Panc1 (cell line): ENCODE measurements at regions not wholly inside any gene's neighbourhood (a gene's known extent, or its start where the extent isn't known, plus 50 kb on each side); places are given as distances from the start of the nearest gene placed in this dataset.

Experiments used
- CTCF ChIP-seq: fragments of 450-650 bp; IDR thresholded peaks from 2 replicates; pipeline ENCODE4 v1.5.1; 2017; ENCODE audit warnings: mild to moderate bottlenecking
- POLR2AphosphoS5 ChIP-seq: IDR thresholded peaks from 2 replicates; pipeline ENCODE4 v1.6.1; 2012; ENCODE audit warnings: mild to moderate bottlenecking, low read depth, low read length, moderate library complexity
- TCF7L2 ChIP-seq: IDR thresholded peaks from 2 replicates; pipeline ENCODE4 v1.6.1; 2011; ENCODE audit warnings: mild to moderate bottlenecking, low read depth, low read length, inconsistent platforms

- TF ChIP-seq TCF7L2 (no peak), CTCF (no peak), POLR2AphosphoS5 (no peak)
Observed at GRCh38 chr1:94309829-94310569, 72.6 kb upstream of the ARHGAP29 start.
